Brain microvascular endothelial cell (primary cell): ENCODE measurements at regions not wholly inside any gene's neighbourhood (a gene's known extent, or its start where the extent isn't known, plus 50 kb on each side); places are given as distances from the start of the nearest gene placed in this dataset.

ENCODE experiments used
- DNase-seq: peaks from one replicate; pipeline ENCODE4 v3.0.0-alpha.2; 2020
- H3K27ac ChIP-seq: fragments of 250-450 bp; sonication (Bioruptor Pico); 2 replicates; pipeline ENCODE4 v1.5.1; 2020; ENCODE audit warnings: mild to moderate bottlenecking, moderate library complexity
- H3K27me3 ChIP-seq: fragments of 250-450 bp; sonication (Bioruptor Pico); replicated peaks from 2 replicates; pipeline ENCODE4 v1.5.1; 2020; ENCODE audit warnings: mild to moderate bottlenecking
- H3K36me3 ChIP-seq: fragments of 250-450 bp; sonication (Bioruptor Pico); replicated peaks from 2 replicates; pipeline ENCODE4 v1.5.1; 2020; ENCODE audit warnings: mild to moderate bottlenecking
- H3K4me3 ChIP-seq: 2 replicates; pipeline ENCODE4 v1.5.1; 2011; ENCODE audit warnings: low read depth, mild to moderate bottlenecking, control low read depth, low read length, moderate library complexity
- CTCF ChIP-seq: IDR thresholded peaks from 2 replicates; pipeline ENCODE4 v1.5.1; 2011; ENCODE audit warnings: low read depth, mild to moderate bottlenecking, moderate library complexity, low read length, control low read depth, inconsistent platforms; ENCODE audit errors: missing control alignments
- in situ Hi-C: cut with HindIII; loops from 2 replicates; pipeline ENCODE4 v1.10.0; 2017; ENCODE audit warnings: low sequenced_read_pairs, low pct_ligation_motif_present

- in situ Hi-C loops: no loop called here
- Histone ChIP-seq H3K27me3 (peaks cover 1% of the 10 kb centered on the region), H3K4me3 (no peak overlapping the region), H3K27ac (no peak overlapping the region), H3K36me3 (no peaks in the 10 kb centered on the region)
- no peak for DNase-seq
- TF ChIP-seq CTCF: no peak
Measured at GRCh38 chr4:3702561-3703221, 63.5 kb upstream of the ADRA2C start.

- DNase-seq: no peak
- H3K36me3 ChIP-seq: no peaks in the 10 kb centered on the region
- in situ Hi-C loops: no loop called here
- no peak overlapping the region for H3K27ac ChIP-seq
- no peak overlapping the region for H3K4me3 ChIP-seq
- H3K27me3 ChIP-seq: peaks cover 1% of the 10 kb centered on the region
- TF ChIP-seq CTCF: no peak
Measured at GRCh38 chr4:3701736-3702560, 64.2 kb upstream of the ADRA2C start.

- Histone ChIP-seq H3K4me3 (no peak overlapping the region), H3K36me3 (no peaks in the 10 kb centered on the region), H3K27me3 (peaks cover 1% of the 10 kb centered on the region), H3K27ac (no peak overlapping the region)
- in situ Hi-C loops: no loop called here
- no peak for TF ChIP-seq CTCF
- DNase-seq: no peak
Measured at GRCh38 chr4:3701271-3701734, 64.9 kb upstream of the ADRA2C start.

GRCh38 chr4:3700736-3701135 is 65.4 kb upstream of the ADRA2C start:
- no peak for TF ChIP-seq CTCF
- in situ Hi-C loops: no loop called here
- Histone ChIP-seq H3K36me3 (no peaks in the 10 kb centered on the region), H3K27ac (no peak overlapping the region), H3K27me3 (no peaks in the 10 kb centered on the region), H3K4me3 (no peak overlapping the region)
- no peak for DNase-seq

- no peaks in the 10 kb centered on the region for H3K27me3 ChIP-seq
Measured at GRCh38 chr4:3700223-3700622, 66.0 kb upstream of the ADRA2C start.

More at GRCh38 chr4:3700223-3700622, 66.0 kb upstream of the ADRA2C start:
- in situ Hi-C loops: no loop called here
- DNase-seq: no peak
- H3K27ac ChIP-seq: no peak overlapping the region
- H3K36me3 ChIP-seq: no peaks in the 10 kb centered on the region
- no peak for TF ChIP-seq CTCF
- no peak overlapping the region for H3K4me3 ChIP-seq
